ENCODE measurements at regions not wholly inside any gene's neighbourhood (a gene's known extent, or its start where the extent isn't known, plus 50 kb on each side); places are given as distances from the start of the nearest gene placed in this dataset.

GRCh38 chr15:35649575-35649974, 103.6 kb upstream of the DPH6 start:
- Histone ChIP-seq H3K27ac (ENCODE audit: low read depth, low read length) (no peak overlapping the region), H3K4me1 (ENCODE audit: control insufficient read depth in 3 of 3, insufficient read depth in 3 of 3, low read length in 3 of 3) (no peaks in the 10 kb centered on the region), H3K36me3 (ENCODE audit: control insufficient read depth in 3 of 3, insufficient read depth in 3 of 3, low read length in 3 of 3) (no peaks in the 10 kb centered on the region), H3K27me3 (ENCODE audit: control insufficient read depth in 3 of 3, insufficient read depth in 3 of 3, low read length in 3 of 3) (no peaks in the 10 kb centered on the region), H3K9ac (ENCODE audit: low read depth in 1 of 3, low read length in 3 of 3) (no peak overlapping the region), H3K4me3 (ENCODE audit: low read length in 3 of 3) (no peak overlapping the region), H3K9me3 (ENCODE audit: control insufficient read depth in 3 of 3, low read length in 3 of 3) (no peaks in the 10 kb centered on the region)

- H3K27me3 ChIP-seq (ENCODE audit: control insufficient read depth in 3 of 3, insufficient read depth in 3 of 3, low read length in 3 of 3), result no peaks in the 10 kb centered on the region
- no peak overlapping the region for H3K9ac ChIP-seq (ENCODE audit: low read depth in 1 of 3, low read length in 3 of 3)
- H3K9me3 ChIP-seq (ENCODE audit: control insufficient read depth in 3 of 3, low read length in 3 of 3), result no peaks in the 10 kb centered on the region
- no peak overlapping the region for H3K27ac ChIP-seq (ENCODE audit: low read depth, low read length)
- no peaks in the 10 kb centered on the region for H3K4me1 ChIP-seq (ENCODE audit: control insufficient read depth in 3 of 3, insufficient read depth in 3 of 3, low read length in 3 of 3)
- H3K36me3 ChIP-seq (ENCODE audit: control insufficient read depth in 3 of 3, insufficient read depth in 3 of 3, low read length in 3 of 3), result no peaks in the 10 kb centered on the region
- H3K4me3 ChIP-seq (ENCODE audit: low read length in 3 of 3), result no peak overlapping the region
Observed at GRCh38 chr15:35654332-35654731, 108.4 kb upstream of the DPH6 start.

GRCh38 chr15:35657679-35658311, 111.8 kb upstream of the DPH6 start:
- Histone ChIP-seq H3K27me3 (ENCODE audit: control insufficient read depth in 3 of 3, insufficient read depth in 3 of 3, low read length in 3 of 3) (no peaks in the 10 kb centered on the region), H3K36me3 (ENCODE audit: control insufficient read depth in 3 of 3, insufficient read depth in 3 of 3, low read length in 3 of 3) (no peaks in the 10 kb centered on the region), H3K4me3 (ENCODE audit: low read length in 3 of 3) (no peak overlapping the region), H3K9ac (ENCODE audit: low read depth in 1 of 3, low read length in 3 of 3) (no peak overlapping the region), H3K9me3 (ENCODE audit: control insufficient read depth in 3 of 3, low read length in 3 of 3) (no peaks in the 10 kb centered on the region), H3K27ac (ENCODE audit: low read depth, low read length) (no peak overlapping the region), H3K4me1 (ENCODE audit: control insufficient read depth in 3 of 3, insufficient read depth in 3 of 3, low read length in 3 of 3) (no peaks in the 10 kb centered on the region)

- Histone ChIP-seq H3K9ac (ENCODE audit: low read depth in 1 of 3, low read length in 3 of 3) (no peak overlapping the region), H3K27me3 (ENCODE audit: control insufficient read depth in 3 of 3, insufficient read depth in 3 of 3, low read length in 3 of 3) (no peaks in the 10 kb centered on the region), H3K36me3 (ENCODE audit: control insufficient read depth in 3 of 3, insufficient read depth in 3 of 3, low read length in 3 of 3) (no peaks in the 10 kb centered on the region), H3K4me3 (ENCODE audit: low read length in 3 of 3) (no peak overlapping the region), H3K9me3 (ENCODE audit: control insufficient read depth in 3 of 3, low read length in 3 of 3) (no peaks in the 10 kb centered on the region), H3K4me1 (ENCODE audit: control insufficient read depth in 3 of 3, insufficient read depth in 3 of 3, low read length in 3 of 3) (peaks cover 4 to 9% (median 5%) of the 10 kb centered on the region in 3 donors), H3K27ac (ENCODE audit: low read depth, low read length) (no peak overlapping the region)
Observed at GRCh38 chr15:35663956-35664355, 118.0 kb upstream of the DPH6 start.

GRCh38 chr15:35665896-35666536, 120.1 kb upstream of the DPH6 start:
- Histone ChIP-seq H3K9ac (ENCODE audit: low read depth in 1 of 3, low read length in 3 of 3) (no peak overlapping the region), H3K27me3 (ENCODE audit: control insufficient read depth in 3 of 3, insufficient read depth in 3 of 3, low read length in 3 of 3) (no peaks in the 10 kb centered on the region), H3K27ac (ENCODE audit: low read depth, low read length) (peak overlapping the region; percentile 49), H3K4me3 (ENCODE audit: low read length in 3 of 3) (no peak overlapping the region), H3K36me3 (ENCODE audit: control insufficient read depth in 3 of 3, insufficient read depth in 3 of 3, low read length in 3 of 3) (no peaks in the 10 kb centered on the region), H3K9me3 (ENCODE audit: control insufficient read depth in 3 of 3, low read length in 3 of 3) (no peaks in the 10 kb centered on the region), H3K4me1 (ENCODE audit: control insufficient read depth in 3 of 3, insufficient read depth in 3 of 3, low read length in 3 of 3) (peaks cover 4 to 9% (median 5%) of the 10 kb centered on the region in 3 donors)

GRCh38 chr15:35667908-35668307, 121.9 kb upstream of the DPH6 start:
- Histone ChIP-seq H3K27ac (ENCODE audit: low read depth, low read length) (no peak overlapping the region), H3K9ac (ENCODE audit: low read depth in 1 of 3, low read length in 3 of 3) (no peak overlapping the region), H3K36me3 (ENCODE audit: control insufficient read depth in 3 of 3, insufficient read depth in 3 of 3, low read length in 3 of 3) (no peaks in the 10 kb centered on the region), H3K9me3 (ENCODE audit: control insufficient read depth in 3 of 3, low read length in 3 of 3) (no peaks in the 10 kb centered on the region), H3K4me3 (ENCODE audit: low read length in 3 of 3) (no peak overlapping the region), H3K27me3 (ENCODE audit: control insufficient read depth in 3 of 3, insufficient read depth in 3 of 3, low read length in 3 of 3) (no peaks in the 10 kb centered on the region), H3K4me1 (ENCODE audit: control insufficient read depth in 3 of 3, insufficient read depth in 3 of 3, low read length in 3 of 3) (peaks cover 4 to 17% (median 14%) of the 10 kb centered on the region in 3 donors)

GRCh38 chr15:35669021-35669420, 123.1 kb upstream of the DPH6 start:
- Histone ChIP-seq H3K36me3 (ENCODE audit: control insufficient read depth in 3 of 3, insufficient read depth in 3 of 3, low read length in 3 of 3) (no peaks in the 10 kb centered on the region), H3K9me3 (ENCODE audit: control insufficient read depth in 3 of 3, low read length in 3 of 3) (no peaks in the 10 kb centered on the region), H3K9ac (ENCODE audit: low read depth in 1 of 3, low read length in 3 of 3) (no peak overlapping the region), H3K4me1 (ENCODE audit: control insufficient read depth in 3 of 3, insufficient read depth in 3 of 3, low read length in 3 of 3) (peaks cover 4 to 17% (median 14%) of the 10 kb centered on the region in 3 donors), H3K4me3 (ENCODE audit: low read length in 3 of 3) (no peak overlapping the region), H3K27ac (ENCODE audit: low read depth, low read length) (no peak overlapping the region), H3K27me3 (ENCODE audit: control insufficient read depth in 3 of 3, insufficient read depth in 3 of 3, low read length in 3 of 3) (no peaks in the 10 kb centered on the region)

GRCh38 chr15:35669432-35670045, 123.6 kb upstream of the DPH6 start:
- H3K4me1 ChIP-seq (ENCODE audit: control insufficient read depth in 3 of 3, insufficient read depth in 3 of 3, low read length in 3 of 3), result peaks cover 4 to 17% (median 14%) of the 10 kb centered on the region in 3 donors

GRCh38 chr15:35671197-35671596, 125.2 kb upstream of the DPH6 start:
- no peaks in the 10 kb centered on the region for H3K27me3 ChIP-seq (ENCODE audit: control insufficient read depth in 3 of 3, insufficient read depth in 3 of 3, low read length in 3 of 3)
- H3K4me3 ChIP-seq (ENCODE audit: low read length in 3 of 3), result no peak overlapping the region
- no peaks in the 10 kb centered on the region for H3K36me3 ChIP-seq (ENCODE audit: control insufficient read depth in 3 of 3, insufficient read depth in 3 of 3, low read length in 3 of 3)
- H3K4me1 ChIP-seq (ENCODE audit: control insufficient read depth in 3 of 3, insufficient read depth in 3 of 3, low read length in 3 of 3), result peaks cover 4 to 17% (median 14%) of the 10 kb centered on the region in 3 donors
- H3K9ac ChIP-seq (ENCODE audit: low read depth in 1 of 3, low read length in 3 of 3), result no peak overlapping the region
- no peak overlapping the region for H3K27ac ChIP-seq (ENCODE audit: low read depth, low read length)
- H3K9me3 ChIP-seq (ENCODE audit: control insufficient read depth in 3 of 3, low read length in 3 of 3), result no peaks in the 10 kb centered on the region

More at GRCh38 chr15:35669432-35670045, 123.6 kb upstream of the DPH6 start:
- Histone ChIP-seq H3K27ac (ENCODE audit: low read depth, low read length) (no peak overlapping the region), H3K9ac (ENCODE audit: low read depth in 1 of 3, low read length in 3 of 3) (no peak overlapping the region), H3K27me3 (ENCODE audit: control insufficient read depth in 3 of 3, insufficient read depth in 3 of 3, low read length in 3 of 3) (no peaks in the 10 kb centered on the region), H3K9me3 (ENCODE audit: control insufficient read depth in 3 of 3, low read length in 3 of 3) (no peaks in the 10 kb centered on the region), H3K36me3 (ENCODE audit: control insufficient read depth in 3 of 3, insufficient read depth in 3 of 3, low read length in 3 of 3) (no peaks in the 10 kb centered on the region), H3K4me3 (ENCODE audit: low read length in 3 of 3) (no peak overlapping the region)

GRCh38 chr15:35671981-35672380, 126.0 kb upstream of the DPH6 start:
- Histone ChIP-seq H3K27ac (ENCODE audit: low read depth, low read length) (no peak overlapping the region), H3K4me1 (ENCODE audit: control insufficient read depth in 3 of 3, insufficient read depth in 3 of 3, low read length in 3 of 3) (peaks cover 2 to 16% (median 12%) of the 10 kb centered on the region in 3 donors), H3K27me3 (ENCODE audit: control insufficient read depth in 3 of 3, insufficient read depth in 3 of 3, low read length in 3 of 3) (no peaks in the 10 kb centered on the region), H3K9me3 (ENCODE audit: control insufficient read depth in 3 of 3, low read length in 3 of 3) (no peaks in the 10 kb centered on the region), H3K9ac (ENCODE audit: low read depth in 1 of 3, low read length in 3 of 3) (no peak overlapping the region), H3K4me3 (ENCODE audit: low read length in 3 of 3) (peak overlapping the region in 1 of 3 donors; percentile 1), H3K36me3 (ENCODE audit: control insufficient read depth in 3 of 3, insufficient read depth in 3 of 3, low read length in 3 of 3) (no peaks in the 10 kb centered on the region)

Measured in skeletal muscle tissue (tissue), 3 donors.